Fibroblast of lung (primary cell): ENCODE measurements at regions not wholly inside any gene's neighbourhood (a gene's known extent, or its start where the extent isn't known, plus 50 kb on each side); places are given as distances from the start of the nearest gene placed in this dataset.

Experiments
- DNase-seq, 2 donors: peaks; one replicate each; pipeline versions ENCODE4 v3.0.0 to v3.0.0-alpha.2; 2010; ENCODE audit warnings: low read depth in 2 of 2
- H2AFZ ChIP-seq: 2 replicates; pipeline ENCODE4 v1.5.1; 2012; ENCODE audit warnings: low read length, control low read depth, inconsistent platforms
- H3K27ac ChIP-seq: 2 replicates; pipeline ENCODE4 v1.5.1; 2011; ENCODE audit warnings: low read length, control low read depth; ENCODE audit not compliant: insufficient read depth
- H3K27me3 ChIP-seq: 2 replicates; pipeline ENCODE4 v1.5.1; 2011; ENCODE audit warnings: mild to moderate bottlenecking, low read length; ENCODE audit not compliant: control insufficient read depth, insufficient read depth
- H3K36me3 ChIP-seq: 2 replicates; pipeline ENCODE4 v1.5.1; 2011; ENCODE audit warnings: low read length; ENCODE audit not compliant: control insufficient read depth, insufficient read depth
- H3K4me1 ChIP-seq: 2 replicates; pipeline ENCODE4 v1.5.1; 2011; ENCODE audit warnings: low read length; ENCODE audit not compliant: control insufficient read depth, insufficient read depth; ENCODE audit errors: extremely low read depth
- H3K4me2 ChIP-seq: 2 replicates; pipeline ENCODE4 v1.5.1; 2011; ENCODE audit warnings: low read length, control low read depth; ENCODE audit not compliant: insufficient read depth; ENCODE audit errors: extremely low read depth
- H3K4me3 ChIP-seq, 4 experiments: fragments of 200-600 bp in 1 of 4; sonication (generic) in 1 of 4; replicated peaks in 1 of 4; 2 replicates each; pipeline ENCODE4 v1.5.1; 2011 to 2016; ENCODE audit warnings: low read length in 4 of 4, low read depth in 3 of 4, mild to moderate bottlenecking in 3 of 4, control low read depth in 2 of 4, inconsistent platforms in 1 of 4, mixed read lengths in 1 of 4; ENCODE audit not compliant: insufficient read depth in 1 of 4; ENCODE audit errors: control extremely low read depth in 1 of 4
- H3K79me2 ChIP-seq: 2 replicates; pipeline ENCODE4 v1.5.1; 2012; ENCODE audit warnings: mild to moderate bottlenecking, low read length, inconsistent platforms; ENCODE audit not compliant: control insufficient read depth, insufficient read depth
- H3K9ac ChIP-seq: 2 replicates; pipeline ENCODE4 v1.5.1; 2011; ENCODE audit warnings: mild to moderate bottlenecking, low read length, control low read depth; ENCODE audit not compliant: insufficient read depth
- H3K9me3 ChIP-seq: 2 replicates; pipeline ENCODE4 v1.5.1; 2012; ENCODE audit warnings: low read depth, low read length; ENCODE audit not compliant: control insufficient read depth, insufficient read depth
- H4K20me1 ChIP-seq: 2 replicates; pipeline ENCODE4 v1.5.1; 2011; ENCODE audit warnings: low read length; ENCODE audit not compliant: control insufficient read depth, insufficient read depth; ENCODE audit errors: extremely low read depth
- CTCF ChIP-seq, 2 donors: IDR thresholded peaks in 1 of 2; conservative IDR thresholded peaks in 1 of 2; 1 replicate in 1 of 2; 2 replicates in 1 of 2; pipeline ENCODE4 v1.5.1; 2011 to 2012; ENCODE audit warnings: low read length in 2 of 2, control low read depth in 1 of 2, inconsistent platforms in 1 of 2, low read depth in 1 of 2, mild to moderate bottlenecking in 1 of 2
- EZH2 ChIP-seq: IDR thresholded peaks from 2 replicates; pipeline ENCODE4 v1.5.1; 2012; ENCODE audit warnings: low read length, control low read depth, mild to moderate bottlenecking; ENCODE audit errors: missing control alignments

- H3K36me3 ChIP-seq, result no peaks in the 10 kb centered on the region
- no peaks in the 10 kb centered on the region for H3K27me3 ChIP-seq
- no peak overlapping the region for H3K4me3 ChIP-seq
- H3K27ac ChIP-seq, result no peak overlapping the region
- DNase-seq, result no peak
- H3K4me2 ChIP-seq, result no peak overlapping the region
- no peaks in the 10 kb centered on the region for H3K4me1 ChIP-seq
- no peaks in the 10 kb centered on the region for H3K9me3 ChIP-seq
- no peak overlapping the region for H3K9ac ChIP-seq
- no peaks in the 10 kb centered on the region for H3K79me2 ChIP-seq
- no peaks in the 10 kb centered on the region for H4K20me1 ChIP-seq
- TF ChIP-seq CTCF (conservative IDR thresholded peaks at IDR 0.05 in 1 of 2, IDR thresholded peaks at IDR 0.05 in 1 of 2; ENCODE audit: low read depth in 1 of 2, low read length in 2 of 2) (no peak), EZH2 (no peak)
- peak overlapping the region; percentile 8 for H2AFZ ChIP-seq
Measured at GRCh38 chr5:98614341-98614740, 159.1 kb upstream of the RGMB start.

GRCh38 chr5:98621821-98622220, 151.6 kb upstream of the RGMB start:
- no peaks in the 10 kb centered on the region for H3K27me3 ChIP-seq
- TF ChIP-seq EZH2 (no peak), CTCF (conservative IDR thresholded peaks at IDR 0.05 in 1 of 2, IDR thresholded peaks at IDR 0.05 in 1 of 2; ENCODE audit: low read depth in 1 of 2, low read length in 2 of 2) (no peak)
- H2AFZ ChIP-seq, result no peak overlapping the region

GRCh38 chr5:98624145-98624880, 149.2 kb upstream of the RGMB start:
- TF ChIP-seq EZH2, result no peak
- no peak for TF ChIP-seq CTCF (conservative IDR thresholded peaks at IDR 0.05 in 1 of 2, IDR thresholded peaks at IDR 0.05 in 1 of 2; ENCODE audit: low read depth in 1 of 2, low read length in 2 of 2)
- Histone ChIP-seq H3K4me1 (no peaks in the 10 kb centered on the region), H3K4me2 (no peak overlapping the region), H4K20me1 (no peaks in the 10 kb centered on the region), H2AFZ (no peak overlapping the region), H3K4me3 (no peak overlapping the region), H3K9me3 (no peaks in the 10 kb centered on the region), H3K79me2 (no peaks in the 10 kb centered on the region), H3K27me3 (no peaks in the 10 kb centered on the region), H3K9ac (no peak overlapping the region), H3K36me3 (no peaks in the 10 kb centered on the region), H3K27ac (no peak overlapping the region)
- DNase-seq, result peak in 1 of 2 donors; percentile 23

More at GRCh38 chr5:98621821-98622220, 151.6 kb upstream of the RGMB start:
- no peak for DNase-seq
- no peak overlapping the region for H3K27ac ChIP-seq
- no peaks in the 10 kb centered on the region for H3K9me3 ChIP-seq
- no peaks in the 10 kb centered on the region for H4K20me1 ChIP-seq
- H3K4me3 ChIP-seq, result no peak overlapping the region
- no peak overlapping the region for H3K4me2 ChIP-seq
- H3K4me1 ChIP-seq, result no peaks in the 10 kb centered on the region
- H3K79me2 ChIP-seq, result no peaks in the 10 kb centered on the region
- no peak overlapping the region for H3K9ac ChIP-seq
- H3K36me3 ChIP-seq, result no peaks in the 10 kb centered on the region
